ENCODE measurements at regions not wholly inside any gene's neighbourhood (a gene's known extent, or its start where the extent isn't known, plus 50 kb on each side); places are given as distances from the start of the nearest gene placed in this dataset.
"Not testable (repeated sequence)": the region's sequence is repeated elsewhere in the genome, so short reads cannot be mapped to it uniquely, and the experiment has no call there.

GRCh38 chr9:748861-749497 lies 92.5 kb upstream of the DMRT1 start:
- no peak for DNase-seq

DNA sequence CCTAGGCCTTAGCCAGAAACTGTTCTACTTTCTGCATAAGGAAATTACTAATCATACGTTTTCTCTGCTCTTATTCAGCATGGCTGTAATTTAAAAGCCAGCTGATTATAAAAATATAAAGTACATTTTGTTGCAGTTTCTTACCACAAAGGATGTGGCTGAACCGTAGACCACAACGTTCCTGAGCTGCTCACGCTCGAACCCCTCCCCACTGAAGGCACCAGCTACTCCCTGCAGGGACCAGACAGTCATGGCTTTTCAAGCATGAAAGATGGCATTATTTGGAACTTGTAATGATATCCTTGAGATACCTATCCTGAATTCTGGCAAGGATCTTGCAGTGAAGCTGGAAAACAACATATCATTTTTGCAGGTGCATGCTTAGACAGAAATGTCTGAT lies 91.8 kb upstream of the DMRT1 start:
- DNase-seq, result no peak

- no peak for DNase-seq
Measured at GRCh38 chr9:750249-750967, 91.1 kb upstream of the DMRT1 start.

- no peak for DNase-seq
Measured at GRCh38 chr9:751137-752051, 90.1 kb upstream of the DMRT1 start.

DNA sequence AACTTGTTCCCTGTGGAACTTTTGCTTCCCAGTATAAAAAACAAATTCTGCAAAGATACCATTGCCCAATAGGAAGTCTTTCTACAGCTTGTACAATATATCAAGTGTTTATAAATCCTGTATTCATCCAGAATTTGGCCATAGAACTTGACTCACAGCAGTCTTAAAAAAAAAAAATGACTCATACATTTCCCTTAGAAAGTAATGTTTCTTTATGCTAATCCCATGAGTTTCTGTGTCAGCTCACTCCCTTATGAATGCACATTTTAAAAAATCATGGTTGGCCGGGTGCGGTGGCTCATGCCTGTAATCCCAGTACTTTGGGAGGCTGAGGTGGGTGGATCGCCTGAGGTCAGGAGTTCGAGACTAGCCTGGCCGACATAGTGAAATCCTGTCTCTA lies 89.3 kb upstream of the DMRT1 start:
- DNase-seq, result no peak

GRCh38 chr9:752681-753200 lies 88.8 kb upstream of the DMRT1 start:
- no peak for DNase-seq

DNA sequence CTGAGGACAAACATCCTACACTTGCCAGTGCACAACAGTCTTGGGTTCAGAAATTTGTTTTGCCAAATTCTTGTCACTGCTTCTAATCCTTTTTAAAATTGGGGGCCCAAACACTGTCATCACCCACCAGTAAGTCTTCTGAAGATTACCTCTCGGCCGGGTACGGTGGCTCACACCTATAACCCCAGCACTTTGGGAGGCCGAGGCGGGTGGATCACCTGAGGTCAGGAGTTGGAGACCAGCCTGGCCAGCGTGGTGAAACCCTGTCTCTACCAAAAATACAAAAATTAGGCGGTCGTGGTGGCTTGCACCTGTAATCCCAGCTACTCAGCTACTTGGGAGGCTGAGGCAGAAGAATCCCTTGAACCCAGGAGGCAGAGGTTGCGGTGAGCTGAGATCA lies 87.8 kb upstream of the DMRT1 start:
- DNase-seq, result not testable (repeated sequence)

DNA sequence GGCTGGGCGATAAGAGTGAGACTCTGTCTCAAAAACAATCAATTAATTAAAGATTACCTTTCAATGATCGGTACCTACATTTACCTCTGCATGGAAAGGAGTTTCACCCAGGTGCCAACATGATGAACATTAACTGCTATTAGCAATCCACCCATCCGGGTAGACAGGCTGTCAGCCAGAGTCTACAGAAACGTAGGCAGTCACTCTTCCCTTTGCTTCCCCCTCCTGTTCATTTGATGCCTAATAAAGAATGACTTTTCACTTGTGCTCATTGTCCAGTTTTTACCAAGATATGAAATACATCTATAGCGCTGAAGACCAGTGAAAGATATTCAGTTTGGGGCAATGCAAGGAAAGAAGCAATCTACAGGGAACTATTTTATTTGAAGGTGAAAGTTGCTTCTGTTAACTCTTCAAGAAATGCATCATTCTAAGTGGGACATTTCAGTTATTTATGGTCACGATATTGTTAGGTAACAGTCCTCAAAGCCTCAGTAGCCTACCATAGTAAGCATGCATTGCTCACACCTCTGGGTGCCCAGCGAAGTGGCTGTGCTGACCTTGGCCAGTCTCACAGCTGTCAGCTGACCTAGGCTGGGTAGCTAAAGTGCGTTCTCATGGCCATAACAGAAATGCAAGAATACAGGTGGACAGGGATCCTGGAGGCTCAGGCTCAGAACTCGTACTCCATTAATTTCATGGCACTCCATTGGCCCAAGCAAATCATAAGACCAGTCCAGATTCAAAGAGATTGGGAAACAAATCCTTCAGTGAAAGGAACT lies 87.2 kb upstream of the DMRT1 start:
- no peak for DNase-seq

DNA sequence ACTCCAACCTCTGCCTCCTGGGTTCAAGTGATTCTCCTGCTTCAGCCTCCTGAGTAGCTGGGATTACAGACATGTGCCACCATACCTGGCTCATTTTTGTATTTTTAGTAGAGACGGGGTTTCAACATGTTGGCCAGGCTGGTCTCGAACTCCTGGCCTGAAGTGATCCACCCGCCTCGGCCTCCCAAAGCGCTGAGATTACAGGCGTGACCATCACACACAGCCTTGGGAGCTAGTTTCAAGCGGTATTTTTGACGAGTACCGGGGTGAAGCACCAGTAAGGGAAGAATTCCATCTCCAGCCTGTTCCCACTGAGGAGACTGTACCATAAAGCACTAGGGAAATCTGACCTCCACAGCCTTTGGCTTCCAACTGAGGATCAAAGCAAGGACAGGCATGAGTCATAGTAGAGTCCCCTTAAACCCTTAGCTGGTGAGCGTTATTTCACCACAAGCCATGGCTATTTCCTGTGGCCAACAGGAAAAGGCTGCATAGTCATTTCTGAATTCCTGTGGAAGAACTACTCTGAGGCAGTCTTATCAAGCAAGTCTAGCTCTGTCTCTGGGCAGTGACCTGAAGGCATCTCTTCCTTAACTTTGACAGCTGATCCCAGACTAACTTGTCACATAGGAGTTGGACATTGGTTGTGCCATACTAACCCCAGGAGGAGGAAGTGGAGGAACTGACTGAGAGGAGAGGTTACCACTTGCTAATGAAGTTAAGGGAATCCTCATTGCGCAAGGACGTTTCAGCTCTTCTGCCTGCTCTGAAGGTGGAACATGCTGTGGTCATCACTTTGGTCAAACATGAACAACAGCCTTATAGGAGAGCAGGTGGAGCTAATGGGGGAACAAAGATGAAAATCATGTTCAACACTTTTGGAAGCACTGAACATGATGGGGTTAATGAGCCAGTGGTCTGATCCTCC lies 85.8 kb upstream of the DMRT1 start:
- no peak for DNase-seq

DNA sequence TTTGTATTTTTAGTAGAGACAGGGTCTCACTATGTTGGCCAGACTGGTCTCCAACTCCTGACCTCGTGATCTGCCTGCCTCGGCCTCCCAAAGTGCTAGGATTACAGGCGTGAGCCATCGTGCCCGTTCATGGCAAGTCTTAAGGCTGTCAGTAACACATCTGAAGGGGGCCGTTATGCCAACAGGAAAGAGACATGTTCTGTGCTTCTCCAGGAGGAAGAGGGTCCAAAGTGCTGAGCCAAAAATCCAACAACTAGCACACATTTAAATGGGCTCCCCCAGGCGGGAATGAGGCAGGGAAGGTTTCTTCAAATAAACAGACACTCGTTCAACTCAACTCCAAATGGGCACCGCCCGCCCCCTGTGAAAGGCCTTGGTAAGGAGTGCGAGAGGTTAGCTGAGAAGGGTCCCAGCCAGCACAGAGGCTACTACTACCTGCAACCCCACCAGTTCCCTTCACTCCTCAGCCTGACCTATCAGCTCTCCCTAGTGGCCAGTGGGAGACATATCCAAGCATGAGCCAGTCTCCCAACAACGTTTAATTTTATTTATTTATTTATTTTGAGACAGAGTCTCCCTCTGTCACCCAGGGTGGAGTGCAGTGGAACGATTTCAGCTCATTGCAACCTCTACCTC lies 84.1 kb upstream of the DMRT1 start:
- DNase-seq, result no peak

DNA sequence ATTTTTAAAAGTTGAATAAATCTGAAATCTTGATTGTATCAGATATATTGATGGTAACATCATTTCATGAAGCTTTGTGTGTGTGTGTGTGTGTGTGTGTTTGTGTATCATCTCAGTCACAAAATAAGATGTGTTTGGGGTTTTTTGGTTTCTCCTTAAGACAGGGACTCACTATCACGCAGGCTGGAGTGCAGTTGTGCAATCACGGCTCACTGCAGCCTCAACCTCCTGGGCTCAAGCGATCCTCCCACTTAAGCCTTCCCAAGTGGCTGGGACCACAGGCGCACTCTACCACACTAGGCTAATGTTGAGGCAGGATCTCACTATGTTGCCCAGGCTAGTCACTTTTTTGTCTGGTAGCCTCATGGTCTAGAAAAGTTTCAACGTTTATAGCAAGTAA lies 83.4 kb upstream of the DMRT1 start:
- no peak for DNase-seq

- no peak for DNase-seq
Measured at GRCh38 chr9:759541-759940, 82.0 kb upstream of the DMRT1 start.

DNA sequence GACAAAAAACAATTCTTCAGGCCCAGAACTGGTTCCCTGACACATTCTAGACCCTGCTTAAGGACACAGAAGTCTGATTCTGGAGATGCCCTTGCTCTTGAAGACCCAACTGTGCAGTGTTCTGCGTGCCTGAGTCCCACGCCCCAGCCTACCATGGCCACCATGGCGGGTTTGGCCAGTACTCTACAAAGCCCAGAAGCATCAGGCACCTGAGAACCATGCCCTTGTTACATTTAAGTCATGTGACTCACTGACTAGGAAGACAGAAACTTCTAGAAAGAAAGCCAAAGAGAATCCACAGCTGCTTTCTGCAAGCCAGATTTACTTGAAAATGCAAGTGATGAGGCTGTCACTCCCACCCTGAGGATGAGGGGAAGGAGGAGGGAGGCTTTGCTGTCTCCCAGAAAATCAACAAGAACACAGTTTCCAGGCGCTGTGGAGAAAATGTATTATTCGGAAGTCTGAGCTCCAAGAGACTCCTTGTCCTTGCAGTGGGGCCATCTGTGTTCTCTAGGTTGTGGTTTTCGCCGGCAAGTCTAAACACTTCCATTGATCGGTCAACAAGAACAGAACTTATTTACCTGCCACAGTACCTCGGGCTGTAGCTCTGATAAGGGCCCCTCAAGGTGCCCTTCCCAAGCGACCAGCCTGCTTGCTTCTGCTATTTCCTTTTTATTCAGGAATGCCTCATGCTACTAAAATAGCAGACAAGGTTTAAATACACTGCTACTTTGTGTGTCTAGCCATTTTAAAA lies 81.3 kb upstream of the DMRT1 start:
- DNase-seq, result no peak

- DNase-seq, result no peak
Measured at GRCh38 chr9:761176-761792, 80.2 kb upstream of the DMRT1 start.

DNA sequence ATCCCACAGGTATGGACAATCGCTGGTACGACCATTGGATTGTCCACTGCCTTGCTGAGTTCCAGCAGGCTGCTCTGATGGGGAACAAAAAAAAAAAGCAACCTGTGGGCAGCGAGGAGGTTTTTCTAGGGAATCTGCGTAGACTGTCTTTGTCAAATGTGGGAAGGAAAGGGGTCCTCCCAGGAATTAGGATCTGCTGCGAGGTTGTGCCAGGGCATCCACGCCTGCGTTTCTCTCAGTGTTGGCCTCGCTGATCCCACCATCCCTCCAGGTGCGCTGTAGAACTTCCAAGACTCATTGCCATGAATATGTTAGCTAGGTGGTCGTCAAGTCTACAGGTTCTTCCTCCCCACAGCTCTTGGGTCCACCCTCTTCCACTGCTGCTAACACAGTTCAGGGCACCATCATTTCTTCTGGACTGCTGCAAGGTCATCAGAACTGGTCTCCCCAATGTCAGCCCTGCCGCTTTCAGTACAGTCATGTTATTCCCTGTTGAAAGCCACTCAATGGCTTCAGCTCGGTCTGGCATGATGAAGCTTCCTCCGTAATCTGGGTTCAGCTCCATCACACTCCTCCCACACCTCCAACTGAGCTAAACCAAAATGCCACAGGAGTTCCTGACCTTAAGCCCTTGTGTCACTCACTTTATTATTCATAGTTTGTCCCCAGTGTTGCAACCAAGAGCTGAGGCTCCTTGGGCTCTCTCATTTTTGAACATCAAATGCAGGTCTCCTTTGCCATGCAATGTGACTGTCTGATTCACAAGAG lies 79.5 kb upstream of the DMRT1 start:
- no peak for DNase-seq

- no peak for DNase-seq
Measured at GRCh38 chr9:763692-764091, 77.8 kb upstream of the DMRT1 start.

DNA sequence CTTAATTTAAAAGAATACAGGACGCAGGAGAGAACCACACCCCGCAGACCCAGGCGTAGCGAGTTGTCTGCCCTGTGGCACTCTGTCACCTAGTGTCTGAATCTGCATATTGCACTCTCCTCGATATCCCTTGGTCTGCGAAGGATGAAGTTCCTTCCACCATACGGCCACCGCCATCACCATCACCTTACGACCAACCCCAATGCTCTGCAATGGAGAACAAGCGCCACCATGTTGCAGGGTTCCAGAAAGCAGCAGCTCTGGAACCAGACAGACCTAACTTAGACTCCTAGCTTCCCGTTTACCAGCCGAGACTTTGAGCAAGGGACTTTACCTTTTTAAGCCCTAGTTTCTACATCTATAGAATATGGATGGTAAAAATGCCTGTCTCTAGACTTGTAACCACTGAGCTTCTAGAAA lies 77.4 kb upstream of the DMRT1 start:
- DNase-seq, result no peak

- DNase-seq, result no peak
Measured at GRCh38 chr9:764986-765385, 76.5 kb upstream of the DMRT1 start.

GRCh38 chr9:767061-767561 lies 74.4 kb upstream of the DMRT1 start:
- DNase-seq, result not testable (repeated sequence)
